H9 (cell line): ENCODE measurements at regions not wholly inside any gene's neighbourhood (a gene's known extent, or its start where the extent isn't known, plus 50 kb on each side); places are given as distances from the start of the nearest gene placed in this dataset.

Experiments
- DNase-seq: peaks from one replicate; pipeline ENCODE4 v3.0.0-alpha.2; 2017
- H2AFZ ChIP-seq: one replicate; pipeline ENCODE4 v1.6.1; 2013; ENCODE audit warnings: mild to moderate bottlenecking, low read length, control low read depth, moderate library complexity
- H2AK5ac ChIP-seq: 2 replicates; pipeline ENCODE4 v1.6.1; 2013; ENCODE audit warnings: low read length, control low read depth, mixed read lengths; ENCODE audit not compliant: insufficient read length
- H2BK120ac ChIP-seq: one replicate; pipeline ENCODE4 v1.6.1; 2013; ENCODE audit warnings: low read depth, mild to moderate bottlenecking, low read length, control low read depth, inconsistent platforms; ENCODE audit not compliant: poor library complexity, severe bottlenecking
- H2BK12ac ChIP-seq: 2 replicates; pipeline ENCODE4 v1.6.1; 2013; ENCODE audit warnings: low read length, control low read depth, mixed read lengths, low read depth; ENCODE audit not compliant: insufficient read length
- H2BK15ac ChIP-seq: 2 replicates; pipeline ENCODE4 v1.6.1; 2013; ENCODE audit warnings: low read depth, low read length, control low read depth
- H2BK20ac ChIP-seq: one replicate; pipeline ENCODE4 v1.6.1; 2013; ENCODE audit warnings: low read depth, mild to moderate bottlenecking, low read length, control low read depth, inconsistent platforms; ENCODE audit not compliant: poor library complexity, severe bottlenecking
- H2BK5ac ChIP-seq: 2 replicates; pipeline ENCODE4 v1.6.1; 2013; ENCODE audit warnings: low read length, control low read depth, mixed read lengths; ENCODE audit not compliant: insufficient read length
- H3K14ac ChIP-seq: 2 replicates; pipeline ENCODE4 v1.6.1; 2013; ENCODE audit warnings: low read length, control low read depth; ENCODE audit not compliant: insufficient read depth
- H3K18ac ChIP-seq: 2 replicates; pipeline ENCODE4 v1.6.1; 2013; ENCODE audit warnings: low read depth, mild to moderate bottlenecking, mixed read lengths, low read length, control low read depth; ENCODE audit not compliant: insufficient read length
- H3K23ac ChIP-seq: 2 replicates; pipeline ENCODE4 v1.6.1; 2013; ENCODE audit warnings: low read length, control low read depth, mixed read lengths, low read depth; ENCODE audit not compliant: insufficient read length
- H3K23me2 ChIP-seq: 2 replicates; pipeline ENCODE4 v1.6.1; 2013; ENCODE audit warnings: low read depth, mild to moderate bottlenecking, mixed read lengths, low read length, control low read depth; ENCODE audit not compliant: insufficient read length, poor library complexity, severe bottlenecking
- H3K27ac ChIP-seq: 2 replicates; pipeline ENCODE4 v1.5.1; 2013; ENCODE audit warnings: low read length, control low read depth, mixed read lengths, low read depth; ENCODE audit not compliant: insufficient read length
- H3K27me3 ChIP-seq: 2 replicates; pipeline ENCODE4 v1.6.1; 2013; ENCODE audit warnings: low read length, control low read depth, inconsistent platforms; ENCODE audit not compliant: insufficient read depth
- H3K4ac ChIP-seq: 2 replicates; pipeline ENCODE4 v1.6.1; 2013; ENCODE audit warnings: low read depth, mild to moderate bottlenecking, control low read depth, inconsistent platforms, low read length, moderate library complexity
- H3K4me1 ChIP-seq: 2 replicates; pipeline ENCODE4 v1.6.1; 2013; ENCODE audit warnings: low read length, control low read depth, inconsistent platforms; ENCODE audit not compliant: insufficient read depth
- H3K4me2 ChIP-seq: 2 replicates; pipeline ENCODE4 v1.6.1; 2013; ENCODE audit warnings: low read length, control low read depth, mixed read lengths; ENCODE audit not compliant: insufficient read length, insufficient read depth
- H3K56ac ChIP-seq: 2 replicates; pipeline ENCODE4 v1.6.1; 2013; ENCODE audit warnings: low read depth, mild to moderate bottlenecking, mixed read lengths, low read length, control low read depth; ENCODE audit not compliant: insufficient read length
- H3K79me1 ChIP-seq: 2 replicates; pipeline ENCODE4 v1.6.1; 2013; ENCODE audit warnings: low read depth, mild to moderate bottlenecking, moderate library complexity, low read length, control low read depth, inconsistent platforms; ENCODE audit not compliant: insufficient read depth, poor library complexity, severe bottlenecking
- H3K79me2 ChIP-seq: 2 replicates; pipeline ENCODE4 v1.6.1; 2013; ENCODE audit warnings: low read length, control low read depth, inconsistent platforms; ENCODE audit not compliant: insufficient read depth
- H3K9ac ChIP-seq: 2 replicates; pipeline ENCODE4 v1.6.1; 2013; ENCODE audit warnings: low read length, control low read depth, mixed read lengths; ENCODE audit not compliant: insufficient read length; ENCODE audit errors: extremely low read depth
- H3K9me3 ChIP-seq: one replicate; pipeline ENCODE4 v1.6.1; 2013; ENCODE audit warnings: low read depth, low read length, inconsistent platforms; ENCODE audit not compliant: control insufficient read depth
- H3T11ph ChIP-seq: one replicate; pipeline ENCODE4 v1.6.1; 2013; ENCODE audit warnings: mild to moderate bottlenecking, low read length, control low read depth, inconsistent platforms
- H4K20me1 ChIP-seq: one replicate; pipeline ENCODE4 v1.6.1; 2013; ENCODE audit not compliant: control insufficient read depth, insufficient read length, insufficient read depth
- H4K5ac ChIP-seq: 2 replicates; pipeline ENCODE4 v1.6.1; 2013; ENCODE audit warnings: low read depth, mild to moderate bottlenecking, mixed read lengths, low read length, control low read depth; ENCODE audit not compliant: insufficient read length
- H4K8ac ChIP-seq: replicated peaks from 2 replicates; pipeline ENCODE4 v1.6.1; 2013; ENCODE audit warnings: low read length, control low read depth, mixed read lengths, low read depth; ENCODE audit not compliant: insufficient read length
- H4K91ac ChIP-seq: 2 replicates; pipeline ENCODE4 v1.6.1; 2013; ENCODE audit warnings: low read depth, mild to moderate bottlenecking, moderate library complexity, mixed read lengths, low read length, control low read depth; ENCODE audit not compliant: insufficient read length
- H3K27ac Mint-ChIP-seq, 3 experiments: 2 replicates in 2 of 3; 3 replicates in 1 of 3; pipeline ENCODE4 v1.8.0; 2020 to 2021; ENCODE audit warnings: mixed read lengths in 3 of 3, mild to moderate bottlenecking in 1 of 3, moderate library complexity in 1 of 3
- H3K27me3 Mint-ChIP-seq: 2 replicates; pipeline ENCODE4 v1.8.0; 2021; ENCODE audit warnings: low read depth, mild to moderate bottlenecking, moderate library complexity, mixed read lengths
- H3K36me3 Mint-ChIP-seq, 3 experiments: 2 replicates in 2 of 3; 3 replicates in 1 of 3; pipeline ENCODE4 v1.8.0; 2020 to 2021; ENCODE audit warnings: low read depth in 3 of 3, mixed read lengths in 3 of 3; ENCODE audit not compliant: insufficient read depth in 1 of 3
- H3K4me1 Mint-ChIP-seq, 2 experiments: 2 replicates each; pipeline ENCODE4 v1.8.0; 2020; ENCODE audit warnings: mixed read lengths in 2 of 2
- H3K4me3 Mint-ChIP-seq, 2 experiments: 2 replicates in 1 of 2; 3 replicates in 1 of 2; pipeline ENCODE4 v1.8.0; 2020 to 2021; ENCODE audit warnings: mild to moderate bottlenecking in 2 of 2, mixed read lengths in 2 of 2, moderate library complexity in 1 of 2
- H3K9me3 Mint-ChIP-seq, 2 experiments: 2 replicates in 1 of 2; 3 replicates in 1 of 2; pipeline ENCODE4 v1.8.0; 2020; ENCODE audit warnings: mild to moderate bottlenecking in 2 of 2, mixed read lengths in 2 of 2, moderate library complexity in 1 of 2
- WGBS: extraction: QIAGEN DNeasy Blood & Tissue Kit; methylation state at CpG from one replicate; pipeline ENCODE4 v1.1.7; 2013; ENCODE audit warnings: missing lambda C conversion rate, low lambda C conversion rate, mixed read lengths; ENCODE audit not compliant: insufficient read length; ENCODE audit errors: extremely low coverage; 5-methylcytosine and 5-hydroxymethylcytosine counted together
- TF ChIP-seq, protein P1 (sequence below): fragments of 200-600 bp; sonication (generic); conservative IDR thresholded peaks from 3 replicates; pipeline ENCODE4 v1.8.0; 2021; ENCODE audit warnings: antibody characterized with exemption, mild to moderate bottlenecking

DNA sequence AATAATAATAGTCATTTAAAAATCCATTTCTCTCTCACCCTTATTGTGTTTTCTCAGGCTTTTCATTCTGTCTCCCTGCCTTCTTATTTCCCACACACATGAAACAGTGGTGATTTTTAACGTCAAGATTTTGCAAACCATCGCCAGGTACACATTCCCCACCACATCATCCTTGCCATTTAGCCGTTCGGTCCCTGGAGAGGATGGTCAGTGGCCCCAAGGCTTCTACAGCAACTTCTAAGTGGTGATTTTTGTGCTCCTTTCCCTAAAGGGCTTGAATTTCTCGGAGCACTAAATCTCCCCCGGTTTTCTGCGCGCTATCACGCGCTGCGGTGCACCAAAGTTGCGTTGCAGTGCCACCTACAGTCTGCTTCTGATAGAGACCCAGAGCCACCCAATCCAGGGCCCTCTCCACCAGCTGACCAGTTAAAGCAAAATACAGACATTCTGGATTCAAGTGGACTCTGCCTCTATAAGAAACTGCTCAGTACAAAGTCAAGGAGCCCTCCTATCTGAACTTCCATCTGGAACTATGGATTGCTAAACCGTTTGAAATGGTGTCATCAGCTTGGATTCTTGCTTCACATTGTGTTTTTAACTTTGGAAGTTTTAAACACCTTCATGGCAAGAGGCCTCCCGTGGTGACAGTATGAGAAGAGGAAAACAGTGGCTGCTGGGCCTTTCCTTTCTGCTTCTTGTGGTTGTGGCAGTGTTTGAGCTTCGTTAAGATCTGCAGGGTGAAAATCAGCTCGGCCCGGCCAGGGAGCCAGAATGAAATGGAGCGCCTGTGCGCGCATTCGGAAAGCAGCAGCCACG, 234.0 kb downstream of the SPTSSA start:
- Histone ChIP-seq H3K18ac (no peak overlapping the region), H3K14ac (no peak overlapping the region), H2BK20ac (no peak overlapping the region), H3K9me3 (no peaks in the 10 kb centered on the region), H3K4me1 (no peaks in the 10 kb centered on the region; the same call in 1 of the 2 replicates), H4K8ac (no peak overlapping the region), H2BK5ac (no peak overlapping the region), H3K56ac (no peak overlapping the region), H2BK15ac (no peak overlapping the region), H3K27me3 (no peaks in the 10 kb centered on the region), H3K23ac (no peak overlapping the region), H3K79me2 (no peaks in the 10 kb centered on the region), H2AK5ac (no peak overlapping the region), H4K20me1 (no peaks in the 10 kb centered on the region), H3K4me2 (no peak overlapping the region), H2AFZ (peak overlapping the region; percentile 60), H2BK120ac (no peak overlapping the region), H3T11ph (no peak overlapping the region), H3K9ac (no peak overlapping the region), H3K27ac (no peak overlapping the region), H4K91ac (no peak overlapping the region), H3K23me2 (no peaks in the 10 kb centered on the region), H3K4ac (no peak overlapping the region), H2BK12ac (no peak overlapping the region), H3K79me1 (no peaks in the 10 kb centered on the region), H4K5ac (no peak overlapping the region)
- peaks cover 13 to 17% of the 10 kb centered on the region in 2 experiments for H3K4me1 Mint-ChIP-seq
- peaks cover 12% of the 10 kb centered on the region for H3K27me3 Mint-ChIP-seq
- no CpG with 5 or more reads among the region's 22 CpGs for WGBS
- H3K4me3 Mint-ChIP-seq: no peak overlapping the region
- H3K36me3 Mint-ChIP-seq: no peaks in the 10 kb centered on the region; a peak in 1 of 7 replicates
- TF ChIP-seq, protein P1, sequence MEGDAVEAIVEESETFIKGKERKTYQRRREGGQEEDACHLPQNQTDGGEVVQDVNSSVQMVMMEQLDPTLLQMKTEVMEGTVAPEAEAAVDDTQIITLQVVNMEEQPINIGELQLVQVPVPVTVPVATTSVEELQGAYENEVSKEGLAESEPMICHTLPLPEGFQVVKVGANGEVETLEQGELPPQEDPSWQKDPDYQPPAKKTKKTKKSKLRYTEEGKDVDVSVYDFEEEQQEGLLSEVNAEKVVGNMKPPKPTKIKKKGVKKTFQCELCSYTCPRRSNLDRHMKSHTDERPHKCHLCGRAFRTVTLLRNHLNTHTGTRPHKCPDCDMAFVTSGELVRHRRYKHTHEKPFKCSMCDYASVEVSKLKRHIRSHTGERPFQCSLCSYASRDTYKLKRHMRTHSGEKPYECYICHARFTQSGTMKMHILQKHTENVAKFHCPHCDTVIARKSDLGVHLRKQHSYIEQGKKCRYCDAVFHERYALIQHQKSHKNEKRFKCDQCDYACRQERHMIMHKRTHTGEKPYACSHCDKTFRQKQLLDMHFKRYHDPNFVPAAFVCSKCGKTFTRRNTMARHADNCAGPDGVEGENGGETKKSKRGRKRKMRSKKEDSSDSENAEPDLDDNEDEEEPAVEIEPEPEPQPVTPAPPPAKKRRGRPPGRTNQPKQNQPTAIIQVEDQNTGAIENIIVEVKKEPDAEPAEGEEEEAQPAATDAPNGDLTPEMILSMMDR: peak; percentile 85
- peak; percentile 69 for DNase-seq
- H3K27ac Mint-ChIP-seq: no peak overlapping the region
- H3K9me3 Mint-ChIP-seq: peaks cover 0 to 2% of the 10 kb centered on the region in 2 experiments; a peak in 2 of 5 replicates
